Lower leg skin (tissue), 3 donors: ENCODE measurements at regions not wholly inside any gene's neighbourhood (a gene's known extent, or its start where the extent isn't known, plus 50 kb on each side); places are given as distances from the start of the nearest gene placed in this dataset.

ENCODE experiments used
- POLR2A ChIP-seq, 2 donors: fragments of 450-650 bp; IDR thresholded peaks; one replicate each; pipeline ENCODE4 v1.6.1; 2016 to 2017; ENCODE audit warnings: antibody characterized with exemption in 2 of 2, mild to moderate bottlenecking in 1 of 2, moderate library complexity in 1 of 2
- TF ChIP-seq, protein P1 (sequence below), 3 donors: fragments of 450-650 bp; IDR thresholded peaks; one replicate each; pipeline ENCODE4 v1.5.1; 2016; ENCODE audit warnings: antibody characterized with exemption in 3 of 3, mild to moderate bottlenecking in 3 of 3, moderate library complexity in 2 of 3

- TF ChIP-seq, protein P1, sequence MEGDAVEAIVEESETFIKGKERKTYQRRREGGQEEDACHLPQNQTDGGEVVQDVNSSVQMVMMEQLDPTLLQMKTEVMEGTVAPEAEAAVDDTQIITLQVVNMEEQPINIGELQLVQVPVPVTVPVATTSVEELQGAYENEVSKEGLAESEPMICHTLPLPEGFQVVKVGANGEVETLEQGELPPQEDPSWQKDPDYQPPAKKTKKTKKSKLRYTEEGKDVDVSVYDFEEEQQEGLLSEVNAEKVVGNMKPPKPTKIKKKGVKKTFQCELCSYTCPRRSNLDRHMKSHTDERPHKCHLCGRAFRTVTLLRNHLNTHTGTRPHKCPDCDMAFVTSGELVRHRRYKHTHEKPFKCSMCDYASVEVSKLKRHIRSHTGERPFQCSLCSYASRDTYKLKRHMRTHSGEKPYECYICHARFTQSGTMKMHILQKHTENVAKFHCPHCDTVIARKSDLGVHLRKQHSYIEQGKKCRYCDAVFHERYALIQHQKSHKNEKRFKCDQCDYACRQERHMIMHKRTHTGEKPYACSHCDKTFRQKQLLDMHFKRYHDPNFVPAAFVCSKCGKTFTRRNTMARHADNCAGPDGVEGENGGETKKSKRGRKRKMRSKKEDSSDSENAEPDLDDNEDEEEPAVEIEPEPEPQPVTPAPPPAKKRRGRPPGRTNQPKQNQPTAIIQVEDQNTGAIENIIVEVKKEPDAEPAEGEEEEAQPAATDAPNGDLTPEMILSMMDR (IDR thresholded peaks at IDR 0.05): no peak
- no peak for TF ChIP-seq POLR2A (IDR thresholded peaks at IDR 0.05)
These were observed 74.5 kb upstream of the RBM24 start for GRCh38 chr6:17206566-17207072.
